HCT116 (cell line): ENCODE measurements at regions not wholly inside any gene's neighbourhood (a gene's known extent, or its start where the extent isn't known, plus 50 kb on each side); places are given as distances from the start of the nearest gene placed in this dataset.
"Not testable (repeated sequence)": the region's sequence is repeated elsewhere in the genome, so short reads cannot be mapped to it uniquely, and the experiment has no call there.

ENCODE experiments used
- ATAC-seq: fragments of 200-7000 bp; cut with Tn5 transposase; 2 replicates; pipeline ENCODE4 v1.9.1; 2020; ENCODE audit warnings: mild to moderate bottlenecking, moderate library complexity
- BruUV-seq: library from RNA; stranded (reverse); fragments of 400-500 nt; replicated peaks from 2 replicates; lab custom pipeline; 2021; lab: Mats Ljungman, UMichigan
- CTCF ChIA-PET: fragments of 300-600 bp; sonication (Branson Sonifier 250); formaldehyde crosslinking; loops from one replicate; lab custom pipeline; 2021; ENCODE audit warnings: antibody characterized with exemption; lab: Charles Lee
- POLR2A ChIA-PET: fragments of 300-600, 350-600 bp; sonication (Branson Sonifier 250); formaldehyde crosslinking; loops from one replicate; lab custom pipeline; 2021; ENCODE audit warnings: antibody characterized with exemption; lab: Charles Lee
- RAD21 ChIA-PET, 2 experiments: fragments of 300-600 bp; sonication (Branson Sonifier 250); formaldehyde crosslinking; loops; one replicate each; lab custom pipeline; 2023; ENCODE audit warnings: low total read pairs in 2 of 2; ENCODE audit not compliant: uncharacterized antibody in 2 of 2, unreplicated experiment in 2 of 2, low non-redundant PET in 1 of 2; lab: Charles Lee
- DNase-seq: peaks from one replicate; pipeline ENCODE4 v3.0.0-alpha.2; 2010; ENCODE audit warnings: low read depth, low spot score
- H2AFZ ChIP-seq: fragments of 200-600 bp; shearing (Covaris generic), sonication (generic); 2 replicates; pipeline ENCODE4 v1.6.1; 2017; ENCODE audit warnings: low read depth, mixed run types, mixed read lengths, antibody characterized with exemption, low read length; ENCODE audit not compliant: poor library complexity, severe bottlenecking
- H3K27ac ChIP-seq: 2 replicates; pipeline ENCODE4 v1.5.1; 2012; ENCODE audit warnings: low read depth, low read length
- H3K27me3 ChIP-seq: fragments of 200-600 bp; sonication (generic); 2 replicates; pipeline ENCODE4 v1.6.1; 2016; ENCODE audit warnings: mixed run types, low read length, mixed read lengths; ENCODE audit not compliant: insufficient read depth
- H3K36me3 ChIP-seq, 2 experiments: fragments of 200-500 bp in 1 of 2; fragments of 200-600 bp in 1 of 2; sonication (Bioruptor generic) in 1 of 2; sonication (generic) in 1 of 2; 2 replicates each; pipeline versions ENCODE4 v1.5.1 to v1.6.1; 2014 to 2016; ENCODE audit warnings: low read length in 2 of 2, inconsistent platforms in 1 of 2, mixed read lengths in 1 of 2, mixed run types in 1 of 2; ENCODE audit not compliant: insufficient read depth in 2 of 2, control insufficient read depth in 1 of 2
- H3K4me1 ChIP-seq, 2 experiments: fragments of 200-600 bp in 1 of 2; sonication (generic) in 1 of 2; 2 replicates each; pipeline versions ENCODE4 v1.5.1 to v1.6.1; 2012 to 2017; ENCODE audit warnings: low read length in 2 of 2, inconsistent platforms in 1 of 2, mild to moderate bottlenecking in 1 of 2, mixed read lengths in 1 of 2, mixed run types in 1 of 2, moderate library complexity in 1 of 2; ENCODE audit not compliant: insufficient read depth in 2 of 2, control insufficient read depth in 1 of 2
- H3K4me2 ChIP-seq: fragments of 200-600 bp; sonication (generic); 2 replicates; pipeline ENCODE4 v1.6.1; 2017; ENCODE audit warnings: mixed run types, low read length, mixed read lengths
- H3K4me3 ChIP-seq, 2 experiments: fragments of 200-600 bp in 1 of 2; sonication (generic) in 1 of 2; replicated peaks in 1 of 2; 2 replicates each; pipeline ENCODE4 v1.5.1; 2011 to 2016; ENCODE audit warnings: low read length in 2 of 2, control low read depth in 1 of 2, low read depth in 1 of 2, mild to moderate bottlenecking in 1 of 2, mixed read lengths in 1 of 2, mixed run types in 1 of 2
- H3K79me2 ChIP-seq: fragments of 200-600 bp; sonication (generic); 2 replicates; pipeline ENCODE4 v1.6.1; 2017; ENCODE audit warnings: mild to moderate bottlenecking, mixed run types, low read length, moderate library complexity, mixed read lengths; ENCODE audit not compliant: insufficient read depth
- H3K9ac ChIP-seq: fragments of 200-600 bp; sonication (generic); 2 replicates; pipeline ENCODE4 v1.6.1; 2016; ENCODE audit warnings: low read length, mixed read lengths
- H3K9me2 ChIP-seq: fragments of 200-600 bp; sonication (generic), shearing (Covaris generic); 2 replicates; pipeline ENCODE4 v1.6.1; 2017; ENCODE audit warnings: mixed run types, mild to moderate bottlenecking, moderate library complexity; ENCODE audit not compliant: insufficient read depth
- H3K9me3 ChIP-seq, 2 experiments: fragments of 200-500 bp in 1 of 2; fragments of 200-600 bp in 1 of 2; sonication (Bioruptor generic) in 1 of 2; sonication (generic) in 1 of 2; 2 replicates each; pipeline ENCODE4 v1.6.1; 2014 to 2017; ENCODE audit warnings: low read length in 2 of 2, mixed read lengths in 2 of 2, inconsistent platforms in 1 of 2, low read depth in 1 of 2, mild to moderate bottlenecking in 1 of 2, mixed run types in 1 of 2, moderate library complexity in 1 of 2; ENCODE audit not compliant: control insufficient read depth in 1 of 2, insufficient read depth in 1 of 2
- H4K20me1 ChIP-seq: fragments of 200-600 bp; sonication (generic), shearing (Covaris generic); 2 replicates; pipeline ENCODE4 v1.6.1; 2017; ENCODE audit warnings: mixed run types, mild to moderate bottlenecking, moderate library complexity; ENCODE audit not compliant: insufficient read depth
- EGR1 ChIP-seq: IDR thresholded peaks from 2 replicates; pipeline ENCODE4 v1.6.1; 2012; ENCODE audit warnings: low read depth
- POLR2AphosphoS5 ChIP-seq: IDR thresholded peaks from 2 replicates; pipeline ENCODE4 v1.6.1; 2011; ENCODE audit warnings: mild to moderate bottlenecking, low read depth, low read length, moderate library complexity
- SIN3A ChIP-seq: IDR thresholded peaks from 2 replicates; pipeline ENCODE4 v1.6.1; 2012; ENCODE audit warnings: low read depth
- TCF7L2 ChIP-seq: IDR thresholded peaks from 2 replicates; pipeline ENCODE4 v1.7.0; 2011; ENCODE audit warnings: borderline replicate concordance, inconsistent platforms; ENCODE audit not compliant: insufficient read depth, insufficient read length; ENCODE audit errors: extremely low read depth
- intact Hi-C: fragments of 100-400 bp; cut with micrococcal nuclease; formaldehyde crosslinking; loops from 2 replicates; pipeline ENCODE4 v1.10.0; 2022
- TF ChIP-seq, protein P1 (sequence below), 3 experiments: fragments of 200-600 bp in 1 of 3; sonication (generic) in 1 of 3; IDR thresholded peaks in 2 of 3; conservative IDR thresholded peaks in 1 of 3; 2 replicates each; pipeline ENCODE4 v1.5.1; 2012 to 2017; ENCODE audit warnings: low read depth in 2 of 3, low read length in 2 of 3, antibody characterized with exemption in 1 of 3, borderline replicate concordance in 1 of 3, control low read depth in 1 of 3, mild to moderate bottlenecking in 1 of 3, mixed read lengths in 1 of 3, mixed run types in 1 of 3, moderate library complexity in 1 of 3; ENCODE audit not compliant: insufficient read depth in 1 of 3
- TF ChIP-seq, protein P2 (sequence below): IDR thresholded peaks from 2 replicates; pipeline ENCODE4 v1.6.1; 2012; ENCODE audit warnings: low read depth

GRCh38 chr2:128670066-128670465 lies 351.4 kb upstream of the HS6ST1 start:
- TF ChIP-seq SIN3A (no peak), POLR2AphosphoS5 (no peak), EGR1 (no peak), TCF7L2 (no peak)
- TF ChIP-seq, protein P1, sequence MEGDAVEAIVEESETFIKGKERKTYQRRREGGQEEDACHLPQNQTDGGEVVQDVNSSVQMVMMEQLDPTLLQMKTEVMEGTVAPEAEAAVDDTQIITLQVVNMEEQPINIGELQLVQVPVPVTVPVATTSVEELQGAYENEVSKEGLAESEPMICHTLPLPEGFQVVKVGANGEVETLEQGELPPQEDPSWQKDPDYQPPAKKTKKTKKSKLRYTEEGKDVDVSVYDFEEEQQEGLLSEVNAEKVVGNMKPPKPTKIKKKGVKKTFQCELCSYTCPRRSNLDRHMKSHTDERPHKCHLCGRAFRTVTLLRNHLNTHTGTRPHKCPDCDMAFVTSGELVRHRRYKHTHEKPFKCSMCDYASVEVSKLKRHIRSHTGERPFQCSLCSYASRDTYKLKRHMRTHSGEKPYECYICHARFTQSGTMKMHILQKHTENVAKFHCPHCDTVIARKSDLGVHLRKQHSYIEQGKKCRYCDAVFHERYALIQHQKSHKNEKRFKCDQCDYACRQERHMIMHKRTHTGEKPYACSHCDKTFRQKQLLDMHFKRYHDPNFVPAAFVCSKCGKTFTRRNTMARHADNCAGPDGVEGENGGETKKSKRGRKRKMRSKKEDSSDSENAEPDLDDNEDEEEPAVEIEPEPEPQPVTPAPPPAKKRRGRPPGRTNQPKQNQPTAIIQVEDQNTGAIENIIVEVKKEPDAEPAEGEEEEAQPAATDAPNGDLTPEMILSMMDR (IDR thresholded peaks at IDR 0.05 in 2 of 3, conservative IDR thresholded peaks at IDR 0.05 in 1 of 3; ENCODE audit: borderline replicate concordance in 1 of 3, insufficient read depth in 1 of 3, low read depth in 2 of 3, low read length in 2 of 3), result no peak
- TF ChIP-seq, protein P2, sequence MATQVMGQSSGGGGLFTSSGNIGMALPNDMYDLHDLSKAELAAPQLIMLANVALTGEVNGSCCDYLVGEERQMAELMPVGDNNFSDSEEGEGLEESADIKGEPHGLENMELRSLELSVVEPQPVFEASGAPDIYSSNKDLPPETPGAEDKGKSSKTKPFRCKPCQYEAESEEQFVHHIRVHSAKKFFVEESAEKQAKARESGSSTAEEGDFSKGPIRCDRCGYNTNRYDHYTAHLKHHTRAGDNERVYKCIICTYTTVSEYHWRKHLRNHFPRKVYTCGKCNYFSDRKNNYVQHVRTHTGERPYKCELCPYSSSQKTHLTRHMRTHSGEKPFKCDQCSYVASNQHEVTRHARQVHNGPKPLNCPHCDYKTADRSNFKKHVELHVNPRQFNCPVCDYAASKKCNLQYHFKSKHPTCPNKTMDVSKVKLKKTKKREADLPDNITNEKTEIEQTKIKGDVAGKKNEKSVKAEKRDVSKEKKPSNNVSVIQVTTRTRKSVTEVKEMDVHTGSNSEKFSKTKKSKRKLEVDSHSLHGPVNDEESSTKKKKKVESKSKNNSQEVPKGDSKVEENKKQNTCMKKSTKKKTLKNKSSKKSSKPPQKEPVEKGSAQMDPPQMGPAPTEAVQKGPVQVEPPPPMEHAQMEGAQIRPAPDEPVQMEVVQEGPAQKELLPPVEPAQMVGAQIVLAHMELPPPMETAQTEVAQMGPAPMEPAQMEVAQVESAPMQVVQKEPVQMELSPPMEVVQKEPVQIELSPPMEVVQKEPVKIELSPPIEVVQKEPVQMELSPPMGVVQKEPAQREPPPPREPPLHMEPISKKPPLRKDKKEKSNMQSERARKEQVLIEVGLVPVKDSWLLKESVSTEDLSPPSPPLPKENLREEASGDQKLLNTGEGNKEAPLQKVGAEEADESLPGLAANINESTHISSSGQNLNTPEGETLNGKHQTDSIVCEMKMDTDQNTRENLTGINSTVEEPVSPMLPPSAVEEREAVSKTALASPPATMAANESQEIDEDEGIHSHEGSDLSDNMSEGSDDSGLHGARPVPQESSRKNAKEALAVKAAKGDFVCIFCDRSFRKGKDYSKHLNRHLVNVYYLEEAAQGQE, result no peak
- TF ChIP-seq, all 23 proteins: peak for 0

GRCh38 chr2:128671981-128672757 lies 353.5 kb upstream of the HS6ST1 start:
- H3K9me3 ChIP-seq, POLR2A ChIA-PET, RAD21 ChIA-PET, H3K4me1 ChIP-seq, H4K20me1 ChIP-seq, CTCF ChIA-PET, H2AFZ ChIP-seq, H3K9ac ChIP-seq, H3K27ac ChIP-seq, DNase-seq, H3K4me3 ChIP-seq, H3K27me3 ChIP-seq, H3K4me2 ChIP-seq, ATAC-seq, H3K79me2 ChIP-seq, intact Hi-C loops, H3K36me3 ChIP-seq, BruUV-seq, H3K9me2 ChIP-seq: not testable (repeated sequence)

More at GRCh38 chr2:128670066-128670465, 351.4 kb upstream of the HS6ST1 start:
- ChIA-PET POLR2A (no interaction called here), CTCF (no interaction called here), RAD21 (no interaction called here)
- Histone ChIP-seq H3K79me2 (no peaks in the 10 kb centered on the region), H3K4me2 (no peak overlapping the region), H3K36me3 (no peaks in the 10 kb centered on the region), H3K4me3 (no peak overlapping the region), H3K9me2 (no peaks in the 10 kb centered on the region), H3K4me1 (no peaks in the 10 kb centered on the region), H3K27ac (no peak overlapping the region), H4K20me1 (no peaks in the 10 kb centered on the region), H3K9me3 (no peaks in the 10 kb centered on the region), H2AFZ (no peak overlapping the region), H3K9ac (no peak overlapping the region), H3K27me3 (no peaks in the 10 kb centered on the region)
- intact Hi-C loops, result no loop called here
- no TSS peak for BruUV-seq
- DNase-seq, result no peak
- no peak for ATAC-seq

- H3K4me1 ChIP-seq, DNase-seq, H3K4me3 ChIP-seq, H4K20me1 ChIP-seq, H3K27me3 ChIP-seq, H3K9me3 ChIP-seq, BruUV-seq, H3K36me3 ChIP-seq, intact Hi-C loops, POLR2A ChIA-PET, H3K4me2 ChIP-seq, H3K9ac ChIP-seq, H3K79me2 ChIP-seq, H3K27ac ChIP-seq, ATAC-seq, H3K9me2 ChIP-seq, H2AFZ ChIP-seq, RAD21 ChIA-PET, CTCF ChIA-PET: not testable (repeated sequence)
Measured at GRCh38 chr2:128679680-128680079, 361.0 kb upstream of the HS6ST1 start.
